ENCODE measurements at regions not wholly inside any gene's neighbourhood (a gene's known extent, or its start where the extent isn't known, plus 50 kb on each side); places are given as distances from the start of the nearest gene placed in this dataset.

GRCh38 chr5:155068616-155069100, 55.1 kb downstream of the KIF4B start:
- Histone ChIP-seq H3K9me3 (no peaks in the 10 kb centered on the region), H3K4me2 (no peak overlapping the region), H3K27ac (no peak overlapping the region), H3K4me3 (no peak overlapping the region), H3K4me1 (no peaks in the 10 kb centered on the region)
- no peak for FAIRE-seq
- DNase-seq (ENCODE audit: low read depth in 1 of 2, low spot score in 1 of 2) = no peak
- CTCF ChIA-PET = interaction anchor here (0.7 kb wide), 1 partner anchor 24 kb away, joined by 3 read pairs; no protein-coding TSS in a partner anchor
- POLR2A ChIA-PET = no interaction called here
- 34% methylated on average over 4 of the region's 4 CpGs for WGBS (ENCODE audit: missing lambda C conversion rate)
- no peak; a peak in 1 of 6 replicates for ATAC-seq
- no peak for TF ChIP-seq PHF8 (IDR thresholded peaks at IDR 0.05; ENCODE audit: borderline replicate concordance, low read depth)
- TF ChIP-seq EHF (CRISPR knock-in tag; IDR thresholded peaks at IDR 0.05) = no peak
- TF ChIP-seq KDM5A (IDR thresholded peaks at IDR 0.05) = no peak
- TF ChIP-seq SMC3 (IDR thresholded peaks at IDR 0.05) = no peak
- no peak for TF ChIP-seq RNF2 (IDR thresholded peaks at IDR 0.05; ENCODE audit: borderline replicate concordance, low read depth)
- TF ChIP-seq HOXB5 (CRISPR knock-in tag; IDR thresholded peaks at IDR 0.05) = no peak
- TF ChIP-seq PBX3 (IDR thresholded peaks at IDR 0.05) = no peak
- no peak for TF ChIP-seq ZFP36 (IDR thresholded peaks at IDR 0.05; ENCODE audit: borderline replicate concordance, partially characterized antibody)
- TF ChIP-seq MAFK (IDR thresholded peaks at IDR 0.05; ENCODE audit: partially characterized antibody) = no peak
- TF ChIP-seq POLR2AphosphoS2 (conservative IDR thresholded peaks at IDR 0.05; ENCODE audit: low read length) = no peak
- TF ChIP-seq CEBPB (IDR thresholded peaks at IDR 0.05) = no peak
- no peak for TF ChIP-seq HOXB13 (CRISPR knock-in tag; IDR thresholded peaks at IDR 0.05; ENCODE audit: low read depth)
- no peak for TF ChIP-seq ZSCAN20 (CRISPR knock-in tag; IDR thresholded peaks at IDR 0.05)
- no peak for TF ChIP-seq RCOR1 (IDR thresholded peaks at IDR 0.05; ENCODE audit: low read depth, low read length)
- no peak for TF ChIP-seq FOXS1 (CRISPR knock-in tag; IDR thresholded peaks at IDR 0.05)
- no peak for TF ChIP-seq ESRRA (IDR thresholded peaks at IDR 0.05; ENCODE audit: borderline replicate concordance, low read length)

GRCh38 chr5:155069961-155070360, 56.4 kb downstream of the KIF4B start:
- Histone ChIP-seq H3K4me2 (no peak overlapping the region), H3K4me1 (no peaks in the 10 kb centered on the region), H3K4me3 (no peak overlapping the region), H3K9me3 (no peaks in the 10 kb centered on the region), H3K27ac (no peak overlapping the region)
- no peak for TF ChIP-seq TP53 (CRISPR knock-in tag; IDR thresholded peaks at IDR 0.05)
- no peak for TF ChIP-seq RAD21 (conservative IDR thresholded peaks at IDR 0.05 in 1 of 2, IDR thresholded peaks at IDR 0.05 in 1 of 2)
- TF ChIP-seq KDM5A (IDR thresholded peaks at IDR 0.05) = no peak
- TF ChIP-seq RNF2 (IDR thresholded peaks at IDR 0.05; ENCODE audit: borderline replicate concordance, low read depth) = no peak
- TF ChIP-seq HOXB5 (CRISPR knock-in tag; IDR thresholded peaks at IDR 0.05) = no peak
- no peak for TF ChIP-seq SREBF2 (IDR thresholded peaks at IDR 0.05)
- TF ChIP-seq EHF (CRISPR knock-in tag; IDR thresholded peaks at IDR 0.05) = no peak
- no peak for TF ChIP-seq ELK1 (IDR thresholded peaks at IDR 0.05; ENCODE audit: low read depth, low read length)
- no peak for TF ChIP-seq HEYL (CRISPR knock-in tag; IDR thresholded peaks at IDR 0.05)
- no peak for TF ChIP-seq BCL3 (IDR thresholded peaks at IDR 0.05)
- no peak for TF ChIP-seq HDAC2 (IDR thresholded peaks at IDR 0.05)
- TF ChIP-seq FOSB (CRISPR knock-in tag; IDR thresholded peaks at IDR 0.05) = no peak
- CTCF ChIA-PET = no interaction called here
- DNase-seq (ENCODE audit: low read depth in 1 of 2, low spot score in 1 of 2) (no peak), ATAC-seq (no peak), FAIRE-seq (no peak)
- 33% methylated on average over 3 of the region's 3 CpGs for WGBS (ENCODE audit: missing lambda C conversion rate)
- POLR2A ChIA-PET = no interaction called here

Measured in A549 (cell line).